Endodermal cell (in vitro differentiated cells): ENCODE measurements at regions not wholly inside any gene's neighbourhood (a gene's known extent, or its start where the extent isn't known, plus 50 kb on each side); places are given as distances from the start of the nearest gene placed in this dataset.

Source experiments
- DNase-seq: peaks from one replicate; pipeline ENCODE4 v3.0.0-alpha.2; 2017
- H3K27ac ChIP-seq: 2 replicates; pipeline ENCODE4 v1.5.1; 2013; ENCODE audit warnings: mild to moderate bottlenecking, low read depth, low read length, moderate library complexity
- H3K27me3 ChIP-seq: 2 replicates; pipeline ENCODE4 v1.6.1; 2013; ENCODE audit warnings: mild to moderate bottlenecking, low read length, moderate library complexity; ENCODE audit not compliant: insufficient read depth, control insufficient read depth, poor library complexity, severe bottlenecking
- H3K36me3 ChIP-seq: 2 replicates; pipeline ENCODE4 v1.7.0; 2013; ENCODE audit warnings: mild to moderate bottlenecking, low read length, moderate library complexity; ENCODE audit not compliant: control insufficient read depth, insufficient read depth
- H3K4me1 ChIP-seq: one replicate; pipeline ENCODE4 v1.7.0; 2013; ENCODE audit warnings: low read length; ENCODE audit not compliant: control insufficient read depth, insufficient read depth
- H3K4me3 ChIP-seq: 2 replicates; pipeline ENCODE4 v1.5.1; 2013; ENCODE audit warnings: mild to moderate bottlenecking, low read length, moderate library complexity
- H3K9ac ChIP-seq: 2 replicates; pipeline ENCODE4 v1.6.1; 2013; ENCODE audit warnings: mild to moderate bottlenecking, low read length, moderate library complexity; ENCODE audit not compliant: poor library complexity, severe bottlenecking; ENCODE audit errors: extremely low read depth
- H3K9me3 ChIP-seq: 2 replicates; pipeline ENCODE4 v1.6.1; 2013; ENCODE audit warnings: mild to moderate bottlenecking, low read length, moderate library complexity; ENCODE audit not compliant: control insufficient read depth
- H3K27ac Mint-ChIP-seq: 2 replicates; pipeline ENCODE4 v1.8.0; 2020; ENCODE audit warnings: mixed read lengths
- H3K27me3 Mint-ChIP-seq: 2 replicates; pipeline ENCODE4 v1.8.0; 2021; ENCODE audit warnings: mild to moderate bottlenecking, mixed read lengths; ENCODE audit not compliant: insufficient read depth
- H3K36me3 Mint-ChIP-seq: 2 replicates; pipeline ENCODE4 v1.8.0; 2020; ENCODE audit warnings: low read depth, mixed read lengths
- H3K4me1 Mint-ChIP-seq: 2 replicates; pipeline ENCODE4 v1.8.0; 2020; ENCODE audit warnings: mixed read lengths
- H3K4me3 Mint-ChIP-seq: 2 replicates; pipeline ENCODE4 v1.8.0; 2020; ENCODE audit warnings: mild to moderate bottlenecking, moderate library complexity, mixed read lengths
- H3K9me3 Mint-ChIP-seq: 2 replicates; pipeline ENCODE4 v1.8.0; 2020; ENCODE audit warnings: mild to moderate bottlenecking, mixed read lengths
- CTCF ChIP-seq: fragments of 200-600 bp; sonication (generic); conservative IDR thresholded peaks from 2 replicates; pipeline ENCODE4 v1.5.0; 2021; ENCODE audit warnings: antibody characterized with exemption, mild to moderate bottlenecking
- WGBS, 2 experiments: methylation state at CpG; one replicate each; pipeline versions ENCODE4 v1.1.5 to v1.1.7; 2013; ENCODE audit warnings: missing lambda C conversion rate in 2 of 2, mixed read lengths in 1 of 2; ENCODE audit not compliant: insufficient coverage in 1 of 2, insufficient read length in 1 of 2; 5-methylcytosine and 5-hydroxymethylcytosine counted together

DNA sequence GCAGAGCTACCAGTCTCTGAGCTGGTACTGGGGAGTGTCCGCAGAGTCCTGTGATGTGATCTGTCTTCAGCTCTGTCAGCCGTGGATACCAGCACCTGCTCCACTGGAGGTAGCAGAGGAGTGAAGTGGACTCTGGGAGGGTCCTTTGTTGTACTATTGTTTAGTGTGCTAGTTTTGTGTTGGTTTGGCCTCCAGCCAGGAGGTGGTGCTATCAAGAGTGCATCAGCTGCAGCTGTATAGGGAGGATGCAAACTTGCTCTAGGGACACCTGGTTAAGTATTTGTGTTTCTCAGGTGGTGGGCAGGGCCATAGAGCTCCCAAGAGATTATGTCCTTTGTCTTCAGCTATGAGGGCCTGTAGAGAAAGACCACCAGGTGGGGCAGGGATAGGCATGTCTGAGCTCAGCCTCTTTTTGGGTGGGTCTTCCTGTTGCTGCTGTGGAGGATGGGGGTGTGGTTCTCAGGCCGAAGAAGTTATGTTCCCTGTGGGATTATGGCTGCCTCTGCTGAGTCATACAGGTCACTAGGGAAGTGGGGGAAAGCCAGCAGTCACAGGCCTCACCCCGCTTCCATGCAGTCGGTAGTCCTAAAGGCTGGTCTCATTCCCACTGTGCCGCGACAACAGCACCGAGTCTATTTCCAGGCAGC lies 443.2 kb upstream of the TBL1XR1 start:
- Mint-ChIP-seq H3K9me3 (peaks cover 9% of the 10 kb centered on the region), H3K4me3 (no peak overlapping the region), H3K4me1 (no peaks in the 10 kb centered on the region), H3K36me3 (no peaks in the 10 kb centered on the region), H3K27me3 (no peaks in the 10 kb centered on the region), H3K27ac (no peak overlapping the region)
- 83 to 84% methylated on average over 7 to 8 of the region's 8 CpGs for WGBS, 2 experiments
- Histone ChIP-seq H3K4me1 (no peaks in the 10 kb centered on the region), H3K27ac (no peak overlapping the region), H3K9me3 (no peaks in the 10 kb centered on the region), H3K4me3 (no peak overlapping the region), H3K27me3 (no peaks in the 10 kb centered on the region), H3K9ac (no peak overlapping the region), H3K36me3 (no peaks in the 10 kb centered on the region)
- peak; percentile 48 for DNase-seq
- peak; percentile 33 for TF ChIP-seq CTCF

DNA sequence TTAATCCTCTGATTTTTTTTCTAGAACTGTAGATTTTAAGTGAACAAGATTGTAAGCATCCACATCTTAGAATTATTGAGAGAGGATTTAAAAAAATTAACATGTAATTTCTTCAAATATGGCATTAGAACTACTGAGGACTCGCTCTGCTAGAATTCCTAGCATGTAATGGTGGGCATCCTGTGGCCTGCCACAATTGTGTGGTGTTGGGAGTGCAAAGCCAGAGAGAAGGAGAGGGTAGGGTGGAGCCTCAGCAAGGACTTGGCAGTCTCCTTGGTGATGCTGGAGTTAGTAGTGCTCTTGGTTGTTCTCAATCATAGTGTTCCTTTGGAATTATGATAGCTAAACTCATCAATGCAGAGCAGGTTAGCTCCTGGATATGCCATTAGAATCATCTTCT lies 443.9 kb upstream of the TBL1XR1 start:
- no peak for TF ChIP-seq CTCF
- H3K4me1 ChIP-seq, result no peaks in the 10 kb centered on the region
- Mint-ChIP-seq H3K27me3 (no peaks in the 10 kb centered on the region), H3K9me3 (peaks cover 3% of the 10 kb centered on the region), H3K36me3 (no peaks in the 10 kb centered on the region), H3K27ac (no peak overlapping the region), H3K4me1 (no peaks in the 10 kb centered on the region), H3K4me3 (no peak overlapping the region)
- no peaks in the 10 kb centered on the region for H3K9me3 ChIP-seq
- no peak overlapping the region for H3K9ac ChIP-seq
- H3K27me3 ChIP-seq, result no peaks in the 10 kb centered on the region
- no peak for DNase-seq
- H3K36me3 ChIP-seq, result no peaks in the 10 kb centered on the region
- no peak overlapping the region for H3K27ac ChIP-seq
- H3K4me3 ChIP-seq, result no peak overlapping the region
- 83 to 97% methylated on average over 1 of the region's 1 CpG for WGBS, 2 experiments

DNA sequence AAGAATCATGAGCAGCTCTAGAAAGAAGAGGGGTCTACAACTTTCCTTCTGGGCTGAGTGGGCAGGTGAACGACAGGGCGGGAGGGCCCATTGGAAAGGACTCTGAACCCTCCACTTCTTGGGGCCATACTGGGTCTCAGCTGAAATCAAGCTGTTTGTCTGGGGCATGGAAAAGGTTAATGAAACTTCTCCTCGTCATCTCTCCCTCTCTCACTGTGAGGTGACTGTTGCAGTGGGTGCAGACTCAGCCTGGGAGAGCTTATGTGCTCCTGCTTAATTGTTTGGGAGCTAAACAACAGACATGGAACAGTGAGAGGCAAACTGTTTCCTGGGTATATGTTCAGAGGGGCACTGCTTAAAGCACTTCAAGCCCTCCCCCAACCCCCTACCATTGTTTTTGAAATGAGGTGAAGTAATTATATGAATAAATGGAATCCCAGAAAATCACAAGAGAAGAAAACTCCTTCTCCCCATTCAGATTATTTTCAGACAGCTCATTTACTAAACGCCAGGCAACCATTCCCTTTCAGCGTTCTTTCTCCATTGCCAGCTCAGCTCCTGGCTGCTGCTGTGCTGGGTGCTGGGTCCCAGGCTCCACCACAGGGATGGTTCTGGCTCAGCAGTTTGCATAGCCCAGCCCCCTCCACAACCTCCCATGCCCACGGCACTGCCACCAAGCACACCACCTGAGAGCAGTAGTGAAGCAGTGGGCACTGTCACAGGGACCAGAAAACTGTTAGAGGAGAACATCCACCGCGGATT lies 444.9 kb upstream of the TBL1XR1 start:
- Histone ChIP-seq H3K27me3 (no peaks in the 10 kb centered on the region), H3K9me3 (no peaks in the 10 kb centered on the region), H3K4me3 (no peak overlapping the region), H3K36me3 (no peaks in the 10 kb centered on the region), H3K27ac (no peak overlapping the region), H3K4me1 (no peaks in the 10 kb centered on the region), H3K9ac (no peak overlapping the region)
- DNase-seq, result no peak
- no peak for TF ChIP-seq CTCF
- WGBS, 2 experiments, result 60 to 79% methylated on average over 4 to 8 of the region's 8 CpGs
- H3K4me1 Mint-ChIP-seq, result no peaks in the 10 kb centered on the region
- H3K4me3 Mint-ChIP-seq, result no peak overlapping the region
- peak overlapping the region; percentile 44 for H3K27ac Mint-ChIP-seq
- peaks cover 3% of the 10 kb centered on the region for H3K9me3 Mint-ChIP-seq
- H3K27me3 Mint-ChIP-seq, result no peaks in the 10 kb centered on the region
- H3K36me3 Mint-ChIP-seq, result no peaks in the 10 kb centered on the region
